H9 (cell line): ENCODE measurements at regions not wholly inside any gene's neighbourhood (a gene's known extent, or its start where the extent isn't known, plus 50 kb on each side); places are given as distances from the start of the nearest gene placed in this dataset.

Experiments used
- DNase-seq: peaks from one replicate; pipeline ENCODE4 v3.0.0-alpha.2; 2017
- H2AFZ ChIP-seq: one replicate; pipeline ENCODE4 v1.6.1; 2013; ENCODE audit warnings: mild to moderate bottlenecking, low read length, control low read depth, moderate library complexity
- H2AK5ac ChIP-seq: 2 replicates; pipeline ENCODE4 v1.6.1; 2013; ENCODE audit warnings: low read length, control low read depth, mixed read lengths; ENCODE audit not compliant: insufficient read length
- H2BK120ac ChIP-seq: one replicate; pipeline ENCODE4 v1.6.1; 2013; ENCODE audit warnings: low read depth, mild to moderate bottlenecking, low read length, control low read depth, inconsistent platforms; ENCODE audit not compliant: poor library complexity, severe bottlenecking
- H2BK12ac ChIP-seq: 2 replicates; pipeline ENCODE4 v1.6.1; 2013; ENCODE audit warnings: low read length, control low read depth, mixed read lengths, low read depth; ENCODE audit not compliant: insufficient read length
- H2BK15ac ChIP-seq: 2 replicates; pipeline ENCODE4 v1.6.1; 2013; ENCODE audit warnings: low read depth, low read length, control low read depth
- H2BK20ac ChIP-seq: one replicate; pipeline ENCODE4 v1.6.1; 2013; ENCODE audit warnings: low read depth, mild to moderate bottlenecking, low read length, control low read depth, inconsistent platforms; ENCODE audit not compliant: poor library complexity, severe bottlenecking
- H2BK5ac ChIP-seq: 2 replicates; pipeline ENCODE4 v1.6.1; 2013; ENCODE audit warnings: low read length, control low read depth, mixed read lengths; ENCODE audit not compliant: insufficient read length
- H3K14ac ChIP-seq: 2 replicates; pipeline ENCODE4 v1.6.1; 2013; ENCODE audit warnings: low read length, control low read depth; ENCODE audit not compliant: insufficient read depth
- H3K18ac ChIP-seq: 2 replicates; pipeline ENCODE4 v1.6.1; 2013; ENCODE audit warnings: low read depth, mild to moderate bottlenecking, mixed read lengths, low read length, control low read depth; ENCODE audit not compliant: insufficient read length
- H3K23ac ChIP-seq: 2 replicates; pipeline ENCODE4 v1.6.1; 2013; ENCODE audit warnings: low read length, control low read depth, mixed read lengths, low read depth; ENCODE audit not compliant: insufficient read length
- H3K23me2 ChIP-seq: 2 replicates; pipeline ENCODE4 v1.6.1; 2013; ENCODE audit warnings: low read depth, mild to moderate bottlenecking, mixed read lengths, low read length, control low read depth; ENCODE audit not compliant: insufficient read length, poor library complexity, severe bottlenecking
- H3K27ac ChIP-seq: 2 replicates; pipeline ENCODE4 v1.5.1; 2013; ENCODE audit warnings: low read length, control low read depth, mixed read lengths, low read depth; ENCODE audit not compliant: insufficient read length
- H3K27me3 ChIP-seq: 2 replicates; pipeline ENCODE4 v1.6.1; 2013; ENCODE audit warnings: low read length, control low read depth, inconsistent platforms; ENCODE audit not compliant: insufficient read depth
- H3K4ac ChIP-seq: 2 replicates; pipeline ENCODE4 v1.6.1; 2013; ENCODE audit warnings: low read depth, mild to moderate bottlenecking, control low read depth, inconsistent platforms, low read length, moderate library complexity
- H3K4me1 ChIP-seq: 2 replicates; pipeline ENCODE4 v1.6.1; 2013; ENCODE audit warnings: low read length, control low read depth, inconsistent platforms; ENCODE audit not compliant: insufficient read depth
- H3K4me2 ChIP-seq: 2 replicates; pipeline ENCODE4 v1.6.1; 2013; ENCODE audit warnings: low read length, control low read depth, mixed read lengths; ENCODE audit not compliant: insufficient read length, insufficient read depth
- H3K56ac ChIP-seq: 2 replicates; pipeline ENCODE4 v1.6.1; 2013; ENCODE audit warnings: low read depth, mild to moderate bottlenecking, mixed read lengths, low read length, control low read depth; ENCODE audit not compliant: insufficient read length
- H3K79me1 ChIP-seq: 2 replicates; pipeline ENCODE4 v1.6.1; 2013; ENCODE audit warnings: low read depth, mild to moderate bottlenecking, moderate library complexity, low read length, control low read depth, inconsistent platforms; ENCODE audit not compliant: insufficient read depth, poor library complexity, severe bottlenecking
- H3K79me2 ChIP-seq: 2 replicates; pipeline ENCODE4 v1.6.1; 2013; ENCODE audit warnings: low read length, control low read depth, inconsistent platforms; ENCODE audit not compliant: insufficient read depth
- H3K9ac ChIP-seq: 2 replicates; pipeline ENCODE4 v1.6.1; 2013; ENCODE audit warnings: low read length, control low read depth, mixed read lengths; ENCODE audit not compliant: insufficient read length; ENCODE audit errors: extremely low read depth
- H3K9me3 ChIP-seq: one replicate; pipeline ENCODE4 v1.6.1; 2013; ENCODE audit warnings: low read depth, low read length, inconsistent platforms; ENCODE audit not compliant: control insufficient read depth
- H3T11ph ChIP-seq: one replicate; pipeline ENCODE4 v1.6.1; 2013; ENCODE audit warnings: mild to moderate bottlenecking, low read length, control low read depth, inconsistent platforms
- H4K20me1 ChIP-seq: one replicate; pipeline ENCODE4 v1.6.1; 2013; ENCODE audit not compliant: control insufficient read depth, insufficient read length, insufficient read depth
- H4K5ac ChIP-seq: 2 replicates; pipeline ENCODE4 v1.6.1; 2013; ENCODE audit warnings: low read depth, mild to moderate bottlenecking, mixed read lengths, low read length, control low read depth; ENCODE audit not compliant: insufficient read length
- H4K8ac ChIP-seq: replicated peaks from 2 replicates; pipeline ENCODE4 v1.6.1; 2013; ENCODE audit warnings: low read length, control low read depth, mixed read lengths, low read depth; ENCODE audit not compliant: insufficient read length
- H4K91ac ChIP-seq: 2 replicates; pipeline ENCODE4 v1.6.1; 2013; ENCODE audit warnings: low read depth, mild to moderate bottlenecking, moderate library complexity, mixed read lengths, low read length, control low read depth; ENCODE audit not compliant: insufficient read length
- H3K27ac Mint-ChIP-seq, 3 experiments: 2 replicates in 2 of 3; 3 replicates in 1 of 3; pipeline ENCODE4 v1.8.0; 2020 to 2021; ENCODE audit warnings: mixed read lengths in 3 of 3, mild to moderate bottlenecking in 1 of 3, moderate library complexity in 1 of 3
- H3K27me3 Mint-ChIP-seq: 2 replicates; pipeline ENCODE4 v1.8.0; 2021; ENCODE audit warnings: low read depth, mild to moderate bottlenecking, moderate library complexity, mixed read lengths
- H3K36me3 Mint-ChIP-seq, 3 experiments: 2 replicates in 2 of 3; 3 replicates in 1 of 3; pipeline ENCODE4 v1.8.0; 2020 to 2021; ENCODE audit warnings: low read depth in 3 of 3, mixed read lengths in 3 of 3; ENCODE audit not compliant: insufficient read depth in 1 of 3
- H3K4me1 Mint-ChIP-seq, 2 experiments: 2 replicates each; pipeline ENCODE4 v1.8.0; 2020; ENCODE audit warnings: mixed read lengths in 2 of 2
- H3K4me3 Mint-ChIP-seq, 2 experiments: 2 replicates in 1 of 2; 3 replicates in 1 of 2; pipeline ENCODE4 v1.8.0; 2020 to 2021; ENCODE audit warnings: mild to moderate bottlenecking in 2 of 2, mixed read lengths in 2 of 2, moderate library complexity in 1 of 2
- H3K9me3 Mint-ChIP-seq, 2 experiments: 2 replicates in 1 of 2; 3 replicates in 1 of 2; pipeline ENCODE4 v1.8.0; 2020; ENCODE audit warnings: mild to moderate bottlenecking in 2 of 2, mixed read lengths in 2 of 2, moderate library complexity in 1 of 2
- CTCF ChIP-seq: fragments of 200-600 bp; sonication (generic); conservative IDR thresholded peaks from 3 replicates; pipeline ENCODE4 v1.8.0; 2021; ENCODE audit warnings: antibody characterized with exemption, mild to moderate bottlenecking
- WGBS: extraction: QIAGEN DNeasy Blood & Tissue Kit; methylation state at CpG from one replicate; pipeline ENCODE4 v1.1.7; 2013; ENCODE audit warnings: missing lambda C conversion rate, low lambda C conversion rate, mixed read lengths; ENCODE audit not compliant: insufficient read length; ENCODE audit errors: extremely low coverage; 5-methylcytosine and 5-hydroxymethylcytosine counted together

GRCh38 chr5:167916706-167917105 lies 374.7 kb upstream of the WWC1 start:
- peaks cover 12 to 20% of the 10 kb centered on the region in 2 experiments for H3K4me1 Mint-ChIP-seq
- no peak overlapping the region for H3K23ac ChIP-seq
- no peak overlapping the region for H3K9ac ChIP-seq
- no peaks in the 10 kb centered on the region for H3K27me3 ChIP-seq
- H3K23me2 ChIP-seq, result no peaks in the 10 kb centered on the region
- H3K79me2 ChIP-seq, result no peaks in the 10 kb centered on the region
- no peak overlapping the region for H3K14ac ChIP-seq
- peaks cover 0 to 10% (median 3%) of the 10 kb centered on the region in 3 experiments; a peak in 3 of 7 replicates for H3K36me3 Mint-ChIP-seq
- no peak overlapping the region for H4K5ac ChIP-seq
- no peaks in the 10 kb centered on the region for H3K79me1 ChIP-seq
- no peak for TF ChIP-seq CTCF
- no peak overlapping the region for H2BK12ac ChIP-seq
- H3K56ac ChIP-seq, result no peak overlapping the region
- H3K27ac ChIP-seq, result no peak overlapping the region
- peak; percentile 44 for DNase-seq
- H2BK5ac ChIP-seq, result no peak overlapping the region
- H3K4ac ChIP-seq, result no peak overlapping the region
- H2BK15ac ChIP-seq, result no peak overlapping the region
- peaks cover 6% of the 10 kb centered on the region; the same call in 1 of the 2 replicates for H3K4me1 ChIP-seq
- H3T11ph ChIP-seq, result no peak overlapping the region
- H2AK5ac ChIP-seq, result no peak overlapping the region
- H4K91ac ChIP-seq, result no peak overlapping the region
- no peak overlapping the region for H2AFZ ChIP-seq
- no peak overlapping the region for H3K4me2 ChIP-seq
- H4K20me1 ChIP-seq, result no peaks in the 10 kb centered on the region
- no peak overlapping the region for H2BK20ac ChIP-seq
- H3K9me3 ChIP-seq, result no peaks in the 10 kb centered on the region
- no peak overlapping the region for H3K27ac Mint-ChIP-seq
- no peak overlapping the region for H2BK120ac ChIP-seq
- H3K18ac ChIP-seq, result no peak overlapping the region
- no peak overlapping the region for H4K8ac ChIP-seq
- no peak overlapping the region for H3K4me3 Mint-ChIP-seq
- H3K27me3 Mint-ChIP-seq, result no peaks in the 10 kb centered on the region; the same call in 1 of the 2 replicates
- peaks cover 7% of the 10 kb centered on the region in 2 experiments; a peak in 4 of 5 replicates for H3K9me3 Mint-ChIP-seq
- no CpG with 5 or more reads among the region's 4 CpGs for WGBS
